Stimulated activated CD8-positive, alpha-beta memory T cell treated with anti-CD3 and anti-CD28 coated beads, Interleukin-7, amount 100 ng/mL, for 48 hours (primary cell): ENCODE measurements at regions not wholly inside any gene's neighbourhood (a gene's known extent, or its start where the extent isn't known, plus 50 kb on each side); places are given as distances from the start of the nearest gene placed in this dataset.

ENCODE experiments used
- DNase-seq, 2 donors: peaks; one replicate each; pipeline ENCODE4 v3.0.0-alpha.2; 2020; ENCODE audit warnings: low read depth in 1 of 2; ENCODE audit errors: extremely low read depth in 1 of 2

DNA sequence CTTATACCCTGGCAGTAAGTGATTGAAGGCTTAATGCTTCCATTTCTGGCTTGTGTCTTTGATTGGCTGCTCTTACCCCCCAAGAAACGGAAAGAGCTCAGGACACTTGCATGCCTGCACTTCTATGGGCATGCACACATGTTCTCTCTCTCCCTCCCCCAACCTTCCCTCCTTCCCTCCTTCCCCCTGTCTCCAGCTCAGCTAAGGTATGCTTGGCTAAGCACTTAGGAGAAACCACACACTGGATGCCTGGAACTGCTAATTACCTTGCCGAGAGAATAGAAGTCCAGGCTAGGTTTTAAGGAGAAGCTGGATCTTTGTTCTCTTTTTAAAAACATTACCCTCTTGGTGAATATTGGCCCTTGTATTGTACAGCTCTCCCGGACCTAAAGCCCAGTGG lies 1072.8 kb upstream of the TMEM132C start:
- no peak for DNase-seq

DNA sequence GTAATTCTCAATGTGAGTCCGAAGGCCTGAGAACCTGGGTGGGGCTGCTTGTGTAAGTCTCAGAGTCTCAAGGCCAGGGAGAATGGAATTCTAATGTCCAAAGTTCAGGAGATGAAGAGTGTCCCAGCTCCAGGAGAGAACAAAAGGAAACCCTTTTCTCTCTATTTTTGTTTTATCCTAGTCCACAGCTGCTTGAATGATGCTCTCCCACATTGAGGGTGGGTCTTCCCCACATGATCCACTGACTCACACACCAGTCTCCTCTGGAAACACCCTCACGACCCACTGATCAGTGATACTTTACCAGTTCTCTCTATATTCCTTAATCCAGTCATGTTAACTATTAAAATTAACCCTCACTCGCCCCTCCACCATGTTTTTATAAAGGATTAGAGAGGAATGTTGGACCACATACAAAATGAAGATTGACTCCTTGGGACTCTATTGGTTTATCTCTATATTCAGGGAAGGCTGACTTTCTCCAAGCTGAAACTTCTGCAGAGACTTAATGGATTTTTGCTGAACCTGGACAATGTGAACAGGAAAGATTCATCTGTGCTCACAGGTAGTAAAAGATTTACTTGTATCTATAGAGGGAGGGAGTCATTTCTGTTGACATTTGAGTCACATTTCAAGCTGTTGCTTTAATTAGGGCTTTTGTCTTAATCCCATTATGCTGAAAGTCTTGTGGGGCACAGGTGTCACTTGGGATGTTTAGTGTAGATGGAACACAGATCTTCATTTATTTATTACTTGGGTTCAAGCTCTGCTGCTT lies 1061.0 kb upstream of the TMEM132C start:
- no peak for DNase-seq

DNA sequence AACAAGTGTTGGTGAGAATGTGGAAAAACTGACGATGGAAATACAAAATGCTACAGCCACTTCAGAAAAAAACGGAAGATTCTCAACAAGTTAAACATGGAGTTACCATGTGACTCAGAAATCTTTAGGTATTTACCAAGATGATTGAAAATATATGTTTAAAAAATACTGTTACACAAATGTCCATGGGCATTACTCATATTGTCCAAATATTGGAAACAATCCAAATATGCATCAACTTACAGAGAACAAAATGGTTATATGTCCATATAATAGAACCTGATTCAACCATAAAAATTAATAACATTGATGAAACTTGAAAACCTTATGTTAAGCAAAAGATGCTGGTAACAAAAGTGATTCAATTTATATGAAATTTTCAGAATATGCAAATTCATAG lies 1057.7 kb upstream of the TMEM132C start:
- DNase-seq, result no peak

- DNase-seq, result no peak
Measured at GRCh38 chr12:127214186-127214585, 1052.8 kb upstream of the TMEM132C start.

DNA sequence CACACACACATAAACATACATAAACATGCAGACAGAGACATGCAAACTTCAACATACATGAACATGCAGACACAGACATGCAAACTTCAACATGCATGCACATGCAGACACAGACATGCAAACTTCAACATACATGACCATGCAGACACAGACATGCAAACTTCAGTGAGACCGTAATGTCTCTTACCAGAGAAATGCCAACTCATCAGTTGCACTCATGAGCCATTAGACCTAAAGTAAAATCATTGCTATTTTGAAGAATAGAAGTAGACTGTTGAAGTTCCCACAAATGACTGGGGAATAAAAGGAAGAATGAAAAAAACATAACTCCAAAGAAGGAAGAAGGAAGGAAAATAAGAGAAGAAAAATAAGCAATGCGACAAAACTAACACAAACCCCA lies 1044.0 kb upstream of the TMEM132C start:
- DNase-seq, result no peak

DNA sequence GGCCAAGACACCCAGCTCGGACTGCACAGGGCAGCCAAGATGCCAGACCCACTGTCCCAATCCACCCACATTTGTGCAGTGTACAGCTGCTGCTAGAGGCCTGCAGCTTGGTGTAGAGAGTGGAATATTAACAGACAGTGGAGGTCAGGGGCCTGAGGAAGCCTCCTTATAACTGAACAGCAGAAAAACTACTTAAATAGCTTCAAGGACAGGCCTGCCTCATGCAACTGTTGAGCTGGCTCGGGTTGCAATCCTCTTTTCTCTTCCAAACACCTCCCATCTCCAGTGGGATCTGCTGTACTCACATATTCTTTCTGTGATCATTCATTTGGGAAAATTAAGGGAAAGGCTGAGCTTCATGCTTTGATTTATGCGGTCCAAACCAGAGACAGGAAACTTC lies 1043.2 kb upstream of the TMEM132C start:
- DNase-seq, result no peak

GRCh38 chr12:127230843-127231260 lies 1036.1 kb upstream of the TMEM132C start:
- DNase-seq, result no peak

GRCh38 chr12:127231371-127231770 lies 1035.6 kb upstream of the TMEM132C start:
- DNase-seq, result no peak

DNA sequence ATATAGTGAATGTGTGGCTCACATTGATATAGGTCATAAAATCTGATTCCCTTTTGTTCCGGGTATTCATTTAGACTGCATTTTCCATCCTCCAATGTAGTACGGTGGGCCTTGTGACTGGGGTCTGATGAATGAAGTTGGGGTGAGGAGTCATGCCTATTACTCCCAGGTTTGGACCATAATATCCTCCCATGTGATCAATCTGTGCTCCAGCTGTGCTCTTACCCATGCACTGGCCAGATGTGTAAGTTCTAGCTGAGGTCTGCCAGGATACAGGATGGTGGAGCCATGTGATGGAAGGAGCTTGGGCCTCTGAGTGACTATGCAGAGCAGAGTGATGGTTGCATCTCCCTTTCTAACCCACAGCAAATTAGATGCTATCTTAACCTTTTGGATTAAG lies 1034.0 kb upstream of the TMEM132C start:
- no peak for DNase-seq

- no peak for DNase-seq
Measured at GRCh38 chr12:127235761-127236160, 1031.2 kb upstream of the TMEM132C start.

DNA sequence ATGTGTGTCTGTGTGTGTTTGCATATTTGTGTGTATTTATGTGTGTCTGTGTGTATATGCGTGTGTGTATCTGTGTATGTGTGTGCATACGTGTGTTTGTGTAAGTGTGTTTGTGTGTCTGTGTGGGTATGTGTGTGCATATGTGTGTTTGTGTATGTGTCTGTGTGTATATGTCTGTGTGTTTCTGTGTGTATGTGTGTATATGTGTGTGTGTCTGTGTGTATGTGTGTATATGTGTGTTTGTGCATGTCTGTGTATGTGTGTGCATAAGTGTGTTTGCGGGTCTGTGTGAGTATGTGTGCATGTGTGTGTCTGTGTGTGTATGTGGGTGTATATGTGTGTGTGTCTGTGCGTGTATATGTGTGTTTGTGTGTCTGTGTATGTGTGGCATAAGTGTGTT lies 1030.5 kb upstream of the TMEM132C start:
- no peak for DNase-seq

- DNase-seq, result no peak
Measured at GRCh38 chr12:127237151-127237550, 1029.8 kb upstream of the TMEM132C start.

DNA sequence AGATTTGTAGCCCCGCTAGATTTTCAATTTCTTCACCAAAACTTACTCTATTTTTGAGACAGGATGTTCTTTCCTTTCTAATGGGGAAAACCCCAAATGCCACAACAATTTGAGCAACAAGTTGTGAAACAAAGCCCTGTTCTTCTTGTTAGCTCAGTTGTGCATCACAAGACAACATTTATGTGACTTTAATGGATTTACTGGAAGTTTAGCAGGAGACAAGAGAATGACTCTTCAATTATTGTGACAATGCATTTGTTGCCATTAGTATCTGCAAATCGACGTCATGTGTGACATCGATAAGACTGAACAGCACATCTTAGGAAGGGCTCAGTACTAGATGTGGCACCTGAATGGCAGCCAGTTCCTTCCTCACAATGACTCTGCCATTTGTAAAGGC lies 1028.9 kb upstream of the TMEM132C start:
- no peak for DNase-seq

- no peak for DNase-seq
Measured at GRCh38 chr12:127239781-127240180, 1027.2 kb upstream of the TMEM132C start.

GRCh38 chr12:127240249-127240929 lies 1026.6 kb upstream of the TMEM132C start:
- no peak for DNase-seq

- DNase-seq, result no peak
Measured at GRCh38 chr12:127241072-127241817, 1025.7 kb upstream of the TMEM132C start.

DNA sequence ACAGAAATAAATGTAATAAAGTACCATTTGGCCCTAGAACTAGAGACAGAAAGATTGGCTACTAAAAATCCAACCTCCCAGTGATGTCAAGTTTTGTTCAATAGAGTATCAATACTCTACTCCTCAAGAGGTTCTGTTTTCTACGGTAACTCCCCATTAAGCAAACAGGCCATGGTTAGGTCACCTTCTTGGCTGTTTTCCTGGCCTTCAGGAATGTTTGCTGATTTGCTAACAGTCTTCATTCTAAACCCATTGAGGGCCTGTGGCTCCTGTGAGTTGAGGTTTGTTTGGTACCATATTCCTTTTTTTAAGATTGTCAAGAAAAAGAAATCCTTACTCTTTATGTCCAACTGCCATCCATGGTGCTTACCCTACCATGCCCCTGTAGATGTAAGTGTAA lies 1022.0 kb upstream of the TMEM132C start:
- DNase-seq, result no peak

GRCh38 chr12:127245437-127245836 lies 1021.5 kb upstream of the TMEM132C start:
- no peak for DNase-seq

DNA sequence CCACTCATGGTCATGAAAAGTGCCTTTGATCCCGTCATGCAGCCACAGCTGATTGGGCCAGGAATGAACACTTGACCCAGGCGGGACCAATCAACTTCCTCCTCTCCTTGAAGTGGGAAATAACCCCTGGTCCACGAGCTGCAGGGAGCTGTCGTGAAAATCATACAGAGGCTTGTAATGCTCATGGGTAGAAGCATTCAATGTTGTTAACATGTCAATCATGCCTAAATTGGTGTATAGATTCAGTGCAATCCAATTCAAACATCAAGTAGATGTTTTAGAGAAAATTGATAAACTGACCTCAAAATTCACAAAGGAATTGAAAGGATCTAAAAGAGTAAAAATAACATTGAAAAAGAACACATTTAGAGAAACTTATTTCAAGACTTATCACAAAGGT lies 1019.0 kb upstream of the TMEM132C start:
- DNase-seq, result no peak

GRCh38 chr12:127249428-127249827 lies 1017.5 kb upstream of the TMEM132C start:
- no peak for DNase-seq

DNA sequence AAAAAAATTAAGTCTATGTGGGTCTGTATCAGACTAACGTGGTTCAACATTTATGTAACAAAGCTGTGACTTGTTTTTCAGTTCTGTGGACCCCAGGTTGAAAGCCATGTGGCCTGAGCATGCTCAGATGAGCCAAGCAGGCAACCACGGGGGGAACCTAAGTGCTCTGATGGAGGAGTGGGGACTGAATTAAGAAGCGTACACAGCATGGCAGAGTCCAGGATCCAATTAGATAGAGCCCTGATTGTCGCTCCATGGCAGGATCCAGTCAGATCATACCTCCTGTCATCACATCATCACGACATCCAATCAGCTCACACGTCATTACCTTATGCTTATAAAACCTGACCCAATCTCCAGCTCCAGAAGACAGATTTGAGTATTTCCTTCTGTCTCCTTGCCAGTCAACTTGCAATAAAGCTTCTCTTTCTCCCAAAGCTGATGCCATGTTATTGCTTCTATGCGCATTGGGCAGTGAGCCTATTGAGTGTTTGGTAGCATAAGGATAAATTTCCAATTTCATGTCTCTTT lies 1013.1 kb upstream of the TMEM132C start:
- no peak for DNase-seq
